Tibial nerve (tissue), 4 donors: ENCODE measurements at regions not wholly inside any gene's neighbourhood (a gene's known extent, or its start where the extent isn't known, plus 50 kb on each side); places are given as distances from the start of the nearest gene placed in this dataset.

Source experiments
- EP300 ChIP-seq, 2 donors: sonication (generic); formaldehyde crosslinking; IDR thresholded peaks; one replicate each; pipeline ENCODE4 v1.6.1; 2017; ENCODE audit warnings: antibody characterized with exemption in 2 of 2, mild to moderate bottlenecking in 1 of 2
- TF ChIP-seq, protein P1 (sequence below), 5 experiments: fragments of 200-600 bp in 3 of 5; fragments of 450-650 bp in 2 of 5; sonication (generic) in 3 of 5; IDR thresholded peaks; one replicate each; pipeline ENCODE4 v1.5.1; 2016 to 2019; ENCODE audit warnings: antibody characterized with exemption in 5 of 5, mild to moderate bottlenecking in 3 of 5, moderate library complexity in 2 of 5

- TF ChIP-seq, protein P1, sequence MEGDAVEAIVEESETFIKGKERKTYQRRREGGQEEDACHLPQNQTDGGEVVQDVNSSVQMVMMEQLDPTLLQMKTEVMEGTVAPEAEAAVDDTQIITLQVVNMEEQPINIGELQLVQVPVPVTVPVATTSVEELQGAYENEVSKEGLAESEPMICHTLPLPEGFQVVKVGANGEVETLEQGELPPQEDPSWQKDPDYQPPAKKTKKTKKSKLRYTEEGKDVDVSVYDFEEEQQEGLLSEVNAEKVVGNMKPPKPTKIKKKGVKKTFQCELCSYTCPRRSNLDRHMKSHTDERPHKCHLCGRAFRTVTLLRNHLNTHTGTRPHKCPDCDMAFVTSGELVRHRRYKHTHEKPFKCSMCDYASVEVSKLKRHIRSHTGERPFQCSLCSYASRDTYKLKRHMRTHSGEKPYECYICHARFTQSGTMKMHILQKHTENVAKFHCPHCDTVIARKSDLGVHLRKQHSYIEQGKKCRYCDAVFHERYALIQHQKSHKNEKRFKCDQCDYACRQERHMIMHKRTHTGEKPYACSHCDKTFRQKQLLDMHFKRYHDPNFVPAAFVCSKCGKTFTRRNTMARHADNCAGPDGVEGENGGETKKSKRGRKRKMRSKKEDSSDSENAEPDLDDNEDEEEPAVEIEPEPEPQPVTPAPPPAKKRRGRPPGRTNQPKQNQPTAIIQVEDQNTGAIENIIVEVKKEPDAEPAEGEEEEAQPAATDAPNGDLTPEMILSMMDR (IDR thresholded peaks at IDR 0.05), result no peak
- TF ChIP-seq EP300 (IDR thresholded peaks at IDR 0.05), result no peak
Observed at GRCh38 chr20:4545526-4545925, 140.7 kb upstream of the PRNP start.
